GM06990 (cell line): ENCODE measurements at regions not wholly inside any gene's neighbourhood (a gene's known extent, or its start where the extent isn't known, plus 50 kb on each side); places are given as distances from the start of the nearest gene placed in this dataset.
"Not testable (repeated sequence)": the region's sequence is repeated elsewhere in the genome, so short reads cannot be mapped to it uniquely, and the experiment has no call there.

Experiments used
- DNase-seq: peaks from one replicate; pipeline ENCODE4 v3.0.0-alpha.2; 2011; ENCODE audit not compliant: insufficient read length; ENCODE audit errors: extremely low read depth
- H3K27me3 ChIP-seq: replicated peaks from 2 replicates; pipeline ENCODE4 v1.6.0; 2011; ENCODE audit warnings: low read length; ENCODE audit not compliant: control insufficient read depth, insufficient read depth
- H3K36me3 ChIP-seq: 2 replicates; pipeline ENCODE4 v1.5.1; 2011; ENCODE audit warnings: low read length; ENCODE audit not compliant: control insufficient read depth, insufficient read depth
- H3K4me3 ChIP-seq: replicated peaks from 2 replicates; pipeline ENCODE4 v1.5.1; 2011; ENCODE audit warnings: low read depth, mild to moderate bottlenecking, control low read depth, low read length
- CTCF ChIP-seq: IDR thresholded peaks from 2 replicates; pipeline ENCODE4 v1.5.1; 2011; ENCODE audit warnings: low read length, control low read depth, mild to moderate bottlenecking, inconsistent platforms; ENCODE audit not compliant: insufficient read depth, poor library complexity, severe bottlenecking

GRCh38 chr7:4345004-4345403 is 337.1 kb upstream of the FOXK1 start:
- no peak for DNase-seq
- Histone ChIP-seq H3K4me3 (no peak overlapping the region), H3K36me3 (no peaks in the 10 kb centered on the region), H3K27me3 (no peaks in the 10 kb centered on the region)
- TF ChIP-seq CTCF, result no peak

DNA sequence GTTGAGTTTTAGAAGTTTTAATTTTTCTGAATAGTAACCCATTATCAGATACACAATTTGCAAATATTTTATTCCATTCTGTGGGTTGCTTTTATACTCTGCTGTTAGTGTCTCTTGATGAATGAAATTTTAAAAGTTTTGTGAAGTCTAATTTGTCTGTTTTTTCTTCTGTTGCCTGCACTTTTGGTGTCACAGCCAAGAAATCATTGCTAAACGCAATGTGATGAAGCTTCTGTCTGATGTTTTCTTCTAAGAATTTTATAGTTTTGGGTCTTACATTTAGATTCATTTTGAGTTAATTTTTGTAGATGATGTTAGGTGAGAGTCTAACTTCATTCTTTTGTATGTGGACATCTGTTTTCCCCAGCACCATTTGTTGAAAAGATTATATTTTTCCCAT is 330.0 kb upstream of the FOXK1 start:
- DNase-seq, result no peak
- no peaks in the 10 kb centered on the region for H3K36me3 ChIP-seq
- no peaks in the 10 kb centered on the region for H3K27me3 ChIP-seq
- no peak overlapping the region for H3K4me3 ChIP-seq
- TF ChIP-seq CTCF, result no peak

- no peak for DNase-seq
Observed at GRCh38 chr7:4361774-4362173, 320.3 kb upstream of the FOXK1 start.

DNA sequence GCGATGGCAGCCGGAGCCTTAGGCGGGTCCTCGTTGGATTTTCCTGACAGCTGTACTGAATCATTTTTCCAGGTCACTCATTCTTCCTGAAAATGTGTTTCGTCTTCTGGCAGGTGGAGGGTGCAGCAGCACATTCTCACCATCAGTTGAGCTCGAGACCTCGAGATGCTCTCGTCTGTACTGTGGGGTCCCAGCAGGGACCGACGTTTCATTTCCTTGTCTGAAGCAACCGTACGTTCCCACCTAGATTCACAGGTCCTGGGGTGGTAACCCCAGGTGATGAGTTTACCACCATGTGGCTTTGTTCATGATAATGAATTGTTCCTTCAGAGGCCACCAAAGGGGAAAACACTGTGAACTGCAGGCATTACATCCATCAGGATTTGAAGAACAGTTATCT is 298.5 kb upstream of the FOXK1 start:
- no peak overlapping the region for H3K4me3 ChIP-seq
- no peak for DNase-seq
- no peaks in the 10 kb centered on the region for H3K27me3 ChIP-seq
- no peaks in the 10 kb centered on the region for H3K36me3 ChIP-seq
- no peak for TF ChIP-seq CTCF

More at GRCh38 chr7:4361774-4362173, 320.3 kb upstream of the FOXK1 start:
- H3K36me3 ChIP-seq, result no peaks in the 10 kb centered on the region
- no peaks in the 10 kb centered on the region for H3K27me3 ChIP-seq
- no peak for TF ChIP-seq CTCF
- no peak overlapping the region for H3K4me3 ChIP-seq

DNA sequence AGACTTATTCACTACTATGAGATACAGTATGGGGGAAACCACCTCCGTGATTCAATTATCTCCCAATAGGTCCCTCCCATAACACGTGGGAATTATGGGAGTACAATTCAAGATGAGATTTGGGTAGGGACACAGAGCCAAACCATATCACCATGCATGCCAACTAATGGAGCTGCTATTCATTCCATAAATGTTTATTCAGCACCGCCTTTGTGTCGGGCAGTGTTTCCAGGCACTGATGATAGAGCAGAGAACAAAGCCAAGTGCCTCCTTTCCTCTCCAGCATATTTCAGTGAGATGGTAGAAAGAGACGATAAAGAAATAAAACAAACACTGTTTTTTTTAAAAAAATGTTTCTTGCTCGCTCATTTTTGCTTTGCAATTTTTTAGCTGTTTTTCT is 295.9 kb upstream of the FOXK1 start:
- no peaks in the 10 kb centered on the region for H3K36me3 ChIP-seq
- TF ChIP-seq CTCF, result no peak

GRCh38 chr7:4391103-4391502 is 291.0 kb upstream of the FOXK1 start:
- H3K27me3 ChIP-seq, H3K36me3 ChIP-seq, H3K4me3 ChIP-seq, DNase-seq: not testable (repeated sequence)

More for the DNA sequence above, 295.9 kb upstream of the FOXK1 start:
- no peak for DNase-seq
- Histone ChIP-seq H3K27me3 (no peaks in the 10 kb centered on the region), H3K4me3 (no peak overlapping the region)
